ENCODE measurements at regions not wholly inside any gene's neighbourhood (a gene's known extent, or its start where the extent isn't known, plus 50 kb on each side); places are given as distances from the start of the nearest gene placed in this dataset.
"Not testable (repeated sequence)": the region's sequence is repeated elsewhere in the genome, so short reads cannot be mapped to it uniquely, and the experiment has no call there.

- not testable (repeated sequence) for DNase-seq (ENCODE audit: low spot score)
Measured at GRCh38 chr7:63555226-63555994, 443.2 kb upstream of the ZNF722 start.

- DNase-seq (ENCODE audit: low spot score): not testable (repeated sequence)
Measured at GRCh38 chr7:63556223-63556622, 442.4 kb upstream of the ZNF722 start.

- DNase-seq (ENCODE audit: low spot score): not testable (repeated sequence)
Measured at GRCh38 chr7:63559016-63559415, 439.6 kb upstream of the ZNF722 start.

- not testable (repeated sequence) for DNase-seq (ENCODE audit: low spot score)
Measured at GRCh38 chr7:63559826-63560465, 438.7 kb upstream of the ZNF722 start.

GRCh38 chr7:63561911-63562310, 436.7 kb upstream of the ZNF722 start:
- not testable (repeated sequence) for DNase-seq (ENCODE audit: low spot score)

- DNase-seq (ENCODE audit: low spot score): not testable (repeated sequence)
Measured at GRCh38 chr7:63562364-63563060, 436.1 kb upstream of the ZNF722 start.

- DNase-seq (ENCODE audit: low spot score): not testable (repeated sequence)
Measured at GRCh38 chr7:63563151-63563940, 435.3 kb upstream of the ZNF722 start.

- DNase-seq (ENCODE audit: low spot score): not testable (repeated sequence)
Measured at GRCh38 chr7:63564882-63565281, 433.8 kb upstream of the ZNF722 start.

- not testable (repeated sequence) for DNase-seq (ENCODE audit: low spot score)
Measured at GRCh38 chr7:63566886-63567285, 431.8 kb upstream of the ZNF722 start.

GRCh38 chr7:63567636-63568035, 431.0 kb upstream of the ZNF722 start:
- not testable (repeated sequence) for DNase-seq (ENCODE audit: low spot score)

GRCh38 chr7:63568571-63569313, 429.9 kb upstream of the ZNF722 start:
- DNase-seq (ENCODE audit: low spot score): not testable (repeated sequence)

GRCh38 chr7:63570386-63571115, 428.1 kb upstream of the ZNF722 start:
- DNase-seq (ENCODE audit: low spot score): not testable (repeated sequence)

- not testable (repeated sequence) for DNase-seq (ENCODE audit: low spot score)
Measured at GRCh38 chr7:63572196-63572595, 426.5 kb upstream of the ZNF722 start.

- DNase-seq (ENCODE audit: low spot score): not testable (repeated sequence)
Measured at GRCh38 chr7:63572956-63573355, 425.7 kb upstream of the ZNF722 start.

GRCh38 chr7:63573412-63573811, 425.2 kb upstream of the ZNF722 start:
- DNase-seq (ENCODE audit: low spot score): not testable (repeated sequence)

- DNase-seq (ENCODE audit: low spot score): not testable (repeated sequence)
Measured at GRCh38 chr7:63576421-63576820, 422.2 kb upstream of the ZNF722 start.

- DNase-seq (ENCODE audit: low spot score): not testable (repeated sequence)
Measured at GRCh38 chr7:63577066-63577465, 421.6 kb upstream of the ZNF722 start.

- DNase-seq (ENCODE audit: low spot score): not testable (repeated sequence)
Measured at GRCh38 chr7:63580045-63580444, 418.6 kb upstream of the ZNF722 start.

GRCh38 chr7:63580536-63581300, 417.9 kb upstream of the ZNF722 start:
- not testable (repeated sequence) for DNase-seq (ENCODE audit: low spot score)

GRCh38 chr7:63582771-63583170, 415.9 kb upstream of the ZNF722 start:
- DNase-seq (ENCODE audit: low spot score): not testable (repeated sequence)

All from left forelimb (tissue), 1 donor.